Keratinocyte (primary cell): ENCODE measurements at regions not wholly inside any gene's neighbourhood (a gene's known extent, or its start where the extent isn't known, plus 50 kb on each side); places are given as distances from the start of the nearest gene placed in this dataset.

Source experiments
- CTCF ChIP-seq, 3 experiments: IDR thresholded peaks in 1 of 3; conservative IDR thresholded peaks in 1 of 3; optimal IDR thresholded peaks in 1 of 3; 2 replicates in 2 of 3; 3 replicates in 1 of 3; pipeline versions ENCODE3 to v1.5.1; 2011; ENCODE audit warnings: low read length in 3 of 3, mild to moderate bottlenecking in 3 of 3, moderate library complexity in 2 of 3, control low read depth in 1 of 3, inconsistent platforms in 1 of 3; ENCODE audit not compliant: insufficient read depth in 2 of 3; ENCODE audit errors: extremely low read depth in 1 of 3
- EZH2 ChIP-seq: IDR thresholded peaks from one replicate; pipeline ENCODE4 v1.6.1; 2012; ENCODE audit warnings: inconsistent platforms, mild to moderate bottlenecking, low read length, moderate library complexity

DNA sequence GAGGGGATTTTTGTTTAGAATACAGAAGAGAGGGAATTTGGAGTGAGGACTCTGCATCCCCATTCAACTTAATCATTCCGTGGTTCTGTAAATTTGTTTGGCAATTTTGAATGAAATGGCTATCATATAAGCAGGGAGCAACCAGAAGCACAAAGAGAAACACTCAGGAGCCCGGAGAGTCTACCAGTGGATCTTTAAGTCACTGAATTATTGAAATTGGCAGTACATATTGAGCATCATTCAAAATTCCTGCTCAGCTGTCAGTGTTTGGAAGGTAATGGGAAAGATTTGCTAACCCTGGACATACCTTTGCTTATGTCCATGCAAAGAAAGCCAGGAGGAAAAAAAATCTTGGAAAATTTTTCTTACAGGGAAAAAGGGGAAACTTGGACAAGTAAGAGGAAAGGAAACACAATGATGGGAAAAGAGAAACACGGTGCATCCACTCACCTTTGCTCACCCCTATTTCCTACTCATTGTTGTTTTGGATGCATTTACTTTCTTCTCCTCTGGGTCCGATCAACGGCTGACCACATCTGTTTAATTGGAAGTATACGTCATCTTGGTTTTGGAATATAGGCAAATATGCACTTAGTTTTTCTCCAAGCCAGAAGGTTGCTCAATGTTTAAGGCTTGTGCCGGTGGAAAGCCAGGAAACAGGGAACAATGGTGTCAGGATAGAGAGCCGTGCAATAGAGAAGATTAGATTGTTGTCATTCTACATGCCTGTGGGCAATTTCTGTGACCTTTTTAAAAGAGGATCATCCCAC lies 243.0 kb upstream of the LYPLAL1 start:
- no peak for TF ChIP-seq CTCF (optimal IDR thresholded peaks at IDR 0.05 in 1 of 3, IDR thresholded peaks at IDR 0.05 in 1 of 3, conservative IDR thresholded peaks at IDR 0.05 in 1 of 3; ENCODE audit: extremely low read depth in 1 of 3, insufficient read depth in 2 of 3, low read length in 3 of 3)
- TF ChIP-seq EZH2: no peak
